Ectodermal cell (in vitro differentiated cells): ENCODE measurements at regions not wholly inside any gene's neighbourhood (a gene's known extent, or its start where the extent isn't known, plus 50 kb on each side); places are given as distances from the start of the nearest gene placed in this dataset.

Experiments
- H3K27ac ChIP-seq: 2 replicates; pipeline ENCODE4 v1.7.0; 2013; ENCODE audit warnings: mild to moderate bottlenecking, low read depth, low read length; ENCODE audit not compliant: insufficient read depth, poor library complexity, severe bottlenecking
- H3K27me3 ChIP-seq: 2 replicates; pipeline ENCODE4 v1.7.0; 2013; ENCODE audit warnings: mild to moderate bottlenecking, low read length; ENCODE audit not compliant: insufficient read depth, control insufficient read depth, poor library complexity, severe bottlenecking
- H3K36me3 ChIP-seq: one replicate; pipeline ENCODE4 v1.7.0; 2013; ENCODE audit warnings: low read length; ENCODE audit not compliant: control insufficient read depth, insufficient read depth
- H3K4me1 ChIP-seq: one replicate; pipeline ENCODE4 v1.7.0; 2013; ENCODE audit warnings: low read length; ENCODE audit not compliant: control insufficient read depth, insufficient read depth
- H3K4me3 ChIP-seq: 2 replicates; pipeline ENCODE4 v1.7.0; 2013; ENCODE audit warnings: low read depth, low read length, control low read depth; ENCODE audit not compliant: insufficient read depth
- H3K9me3 ChIP-seq: 2 replicates; pipeline ENCODE4 v1.7.0; 2013; ENCODE audit warnings: mild to moderate bottlenecking, low read length, moderate library complexity; ENCODE audit not compliant: control insufficient read depth
- WGBS, 2 experiments: methylation state at CpG; one replicate each; pipeline ENCODE4 v1.1.7; 2013; ENCODE audit warnings: missing lambda C conversion rate in 2 of 2; 5-methylcytosine and 5-hydroxymethylcytosine counted together

GRCh38 chr4:36532670-36533379 is 251.4 kb downstream of the DTHD1 start:
- 87 to 88% methylated on average over 3 to 4 of the region's 4 CpGs for WGBS, 2 experiments
- Histone ChIP-seq H3K4me3 (no peak overlapping the region), H3K9me3 (no peaks in the 10 kb centered on the region), H3K27me3 (no peaks in the 10 kb centered on the region), H3K36me3 (no peaks in the 10 kb centered on the region), H3K4me1 (no peaks in the 10 kb centered on the region), H3K27ac (no peak overlapping the region)

GRCh38 chr4:36533944-36534343 is 252.5 kb downstream of the DTHD1 start:
- Histone ChIP-seq H3K4me3 (no peak overlapping the region), H3K36me3 (no peaks in the 10 kb centered on the region), H3K27me3 (no peaks in the 10 kb centered on the region), H3K9me3 (no peaks in the 10 kb centered on the region), H3K27ac (no peak overlapping the region), H3K4me1 (no peaks in the 10 kb centered on the region)
- 90% methylated on average over 1 of the region's 1 CpG for WGBS, 2 experiments

GRCh38 chr4:36547383-36547782 is 266.0 kb downstream of the DTHD1 start:
- Histone ChIP-seq H3K36me3 (no peaks in the 10 kb centered on the region), H3K9me3 (no peaks in the 10 kb centered on the region), H3K27ac (no peak overlapping the region), H3K27me3 (no peaks in the 10 kb centered on the region), H3K4me1 (no peaks in the 10 kb centered on the region), H3K4me3 (no peak overlapping the region)
- WGBS, 2 experiments = no CpG with 5 or more reads among the region's 1 CpG

- Histone ChIP-seq H3K9me3 (no peaks in the 10 kb centered on the region), H3K27me3 (no peaks in the 10 kb centered on the region), H3K36me3 (no peaks in the 10 kb centered on the region), H3K27ac (no peak overlapping the region), H3K4me1 (no peaks in the 10 kb centered on the region), H3K4me3 (no peak overlapping the region)
- 93 to 98% methylated on average over 1 to 3 of the region's 3 CpGs for WGBS, 2 experiments
Measured at GRCh38 chr4:36549252-36549651, 267.8 kb downstream of the DTHD1 start.

- no peaks in the 10 kb centered on the region for H3K4me1 ChIP-seq
- H3K27me3 ChIP-seq = no peaks in the 10 kb centered on the region
- no peak overlapping the region for H3K27ac ChIP-seq
- H3K4me3 ChIP-seq = no peak overlapping the region
- H3K36me3 ChIP-seq = no peaks in the 10 kb centered on the region
- 93 to 100% methylated on average over 1 to 3 of the region's 3 CpGs for WGBS, 2 experiments
- H3K9me3 ChIP-seq = no peaks in the 10 kb centered on the region
Measured at GRCh38 chr4:36549992-36550391, 268.6 kb downstream of the DTHD1 start.

- Histone ChIP-seq H3K4me3 (no peak overlapping the region), H3K27ac (no peak overlapping the region), H3K4me1 (no peaks in the 10 kb centered on the region), H3K36me3 (no peaks in the 10 kb centered on the region), H3K9me3 (no peaks in the 10 kb centered on the region), H3K27me3 (no peaks in the 10 kb centered on the region)
- WGBS, 2 experiments = 52 to 64% methylated on average over 4 of the region's 4 CpGs
Measured at GRCh38 chr4:36551697-36552214, 270.3 kb downstream of the DTHD1 start.

- 100% methylated on average over 1 of the region's 1 CpG for WGBS, 2 experiments
- Histone ChIP-seq H3K4me3 (no peak overlapping the region), H3K4me1 (no peaks in the 10 kb centered on the region), H3K9me3 (no peaks in the 10 kb centered on the region), H3K36me3 (no peaks in the 10 kb centered on the region), H3K27ac (no peak overlapping the region), H3K27me3 (no peaks in the 10 kb centered on the region)
Measured at GRCh38 chr4:36553029-36553428, 271.6 kb downstream of the DTHD1 start.

GRCh38 chr4:36553453-36553852 is 272.0 kb downstream of the DTHD1 start:
- 94 to 98% methylated on average over 3 of the region's 3 CpGs for WGBS, 2 experiments
- no peaks in the 10 kb centered on the region for H3K4me1 ChIP-seq
- H3K27me3 ChIP-seq = no peaks in the 10 kb centered on the region

GRCh38 chr4:36556984-36557383 is 275.6 kb downstream of the DTHD1 start:
- Histone ChIP-seq H3K4me3 (no peak overlapping the region), H3K4me1 (no peaks in the 10 kb centered on the region), H3K36me3 (no peaks in the 10 kb centered on the region), H3K27ac (no peak overlapping the region), H3K9me3 (no peaks in the 10 kb centered on the region), H3K27me3 (no peaks in the 10 kb centered on the region)

More at GRCh38 chr4:36553453-36553852, 272.0 kb downstream of the DTHD1 start:
- H3K36me3 ChIP-seq = no peaks in the 10 kb centered on the region
- H3K4me3 ChIP-seq = no peak overlapping the region
- H3K27ac ChIP-seq = no peak overlapping the region
- no peaks in the 10 kb centered on the region for H3K9me3 ChIP-seq

- no peaks in the 10 kb centered on the region for H3K4me1 ChIP-seq
- H3K9me3 ChIP-seq = no peaks in the 10 kb centered on the region
Measured at GRCh38 chr4:36568575-36568974, 287.2 kb downstream of the DTHD1 start.

More at GRCh38 chr4:36568575-36568974, 287.2 kb downstream of the DTHD1 start:
- 78 to 84% methylated on average over 3 of the region's 3 CpGs for WGBS, 2 experiments
- Histone ChIP-seq H3K27ac (no peak overlapping the region), H3K27me3 (no peaks in the 10 kb centered on the region), H3K36me3 (no peaks in the 10 kb centered on the region), H3K4me3 (no peak overlapping the region)
